ENCODE measurements at regions not wholly inside any gene's neighbourhood (a gene's known extent, or its start where the extent isn't known, plus 50 kb on each side); places are given as distances from the start of the nearest gene placed in this dataset.

DNA sequence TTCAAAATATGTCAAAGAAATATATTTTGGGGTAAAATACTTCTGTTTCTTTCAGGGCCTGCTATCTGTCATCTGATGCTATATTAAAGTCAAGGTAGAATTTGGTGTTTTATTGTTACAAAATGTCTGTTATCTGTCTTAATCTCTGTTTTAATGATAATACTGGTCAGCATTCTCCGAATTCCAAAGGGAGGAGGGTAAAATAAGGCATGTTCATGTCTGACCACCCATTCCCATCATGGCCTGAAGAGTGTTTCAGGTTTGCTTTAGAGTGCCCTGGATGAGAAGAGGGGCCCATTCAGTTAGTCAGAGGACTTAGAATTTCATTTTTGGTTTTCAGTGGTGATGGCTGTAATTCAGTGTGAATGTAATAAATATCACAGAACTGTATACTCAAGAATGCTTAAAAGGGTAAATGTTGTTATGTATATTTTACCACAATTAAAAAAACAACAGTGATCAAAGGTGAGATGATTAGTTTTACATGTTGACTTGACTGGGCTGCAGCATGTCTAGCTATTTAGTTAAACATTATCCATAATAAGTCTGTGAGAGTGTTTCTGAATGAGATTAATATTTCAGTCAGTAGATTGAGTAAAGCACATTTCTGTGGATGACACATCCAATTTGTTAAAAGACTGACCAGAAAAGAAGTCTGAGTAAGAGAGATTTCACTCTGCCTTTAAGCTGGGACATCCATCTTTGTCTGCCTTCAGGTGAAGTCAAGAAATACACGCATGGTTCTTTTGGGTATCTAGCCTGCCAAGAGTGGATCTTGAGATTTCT lies 467.9 kb upstream of the SYT4 start:
- WGBS, 2 donors, result 93 to 95% methylated on average over 2 of the region's 2 CpGs

DNA sequence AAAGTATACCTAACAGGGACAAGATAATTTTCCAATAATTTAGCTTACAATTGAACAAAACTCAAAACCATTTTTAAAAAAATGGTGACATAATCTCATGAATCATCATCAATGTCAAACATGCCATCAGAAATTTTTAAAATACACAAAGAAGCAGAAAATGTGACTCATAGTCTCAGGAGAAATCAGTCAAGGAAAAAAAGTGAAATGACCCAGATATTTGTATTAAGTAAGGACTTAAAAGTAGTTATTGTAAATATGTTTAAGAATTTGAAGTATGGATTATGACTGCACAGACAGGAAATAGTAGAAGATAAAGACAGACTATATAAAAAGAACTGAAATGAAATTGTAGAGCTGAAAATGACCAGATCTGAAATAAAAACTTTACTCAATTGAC lies 473.9 kb upstream of the SYT4 start:
- no peak for DNase-seq
- intact Hi-C loops (cut with DNase I; ENCODE audit: low total_unique reads), result no loop called here
- Histone ChIP-seq H3K4me1 (no peaks in the 10 kb centered on the region), H3K27me3 (no peaks in the 10 kb centered on the region), H3K27ac (no peak overlapping the region), H3K9me3 (no peaks in the 10 kb centered on the region), H3K36me3 (ENCODE audit: low read depth, missing control alignments) (no peaks in the 10 kb centered on the region), H3K4me3 (no peak overlapping the region)
- TF ChIP-seq POLR2A (IDR thresholded peaks at IDR 0.05), result no peak
- TF ChIP-seq, protein P1, sequence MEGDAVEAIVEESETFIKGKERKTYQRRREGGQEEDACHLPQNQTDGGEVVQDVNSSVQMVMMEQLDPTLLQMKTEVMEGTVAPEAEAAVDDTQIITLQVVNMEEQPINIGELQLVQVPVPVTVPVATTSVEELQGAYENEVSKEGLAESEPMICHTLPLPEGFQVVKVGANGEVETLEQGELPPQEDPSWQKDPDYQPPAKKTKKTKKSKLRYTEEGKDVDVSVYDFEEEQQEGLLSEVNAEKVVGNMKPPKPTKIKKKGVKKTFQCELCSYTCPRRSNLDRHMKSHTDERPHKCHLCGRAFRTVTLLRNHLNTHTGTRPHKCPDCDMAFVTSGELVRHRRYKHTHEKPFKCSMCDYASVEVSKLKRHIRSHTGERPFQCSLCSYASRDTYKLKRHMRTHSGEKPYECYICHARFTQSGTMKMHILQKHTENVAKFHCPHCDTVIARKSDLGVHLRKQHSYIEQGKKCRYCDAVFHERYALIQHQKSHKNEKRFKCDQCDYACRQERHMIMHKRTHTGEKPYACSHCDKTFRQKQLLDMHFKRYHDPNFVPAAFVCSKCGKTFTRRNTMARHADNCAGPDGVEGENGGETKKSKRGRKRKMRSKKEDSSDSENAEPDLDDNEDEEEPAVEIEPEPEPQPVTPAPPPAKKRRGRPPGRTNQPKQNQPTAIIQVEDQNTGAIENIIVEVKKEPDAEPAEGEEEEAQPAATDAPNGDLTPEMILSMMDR (IDR thresholded peaks at IDR 0.05), result no peak

More for the DNA sequence above, 467.9 kb upstream of the SYT4 start:
- Histone ChIP-seq H3K4me1 (no peaks in the 10 kb centered on the region), H3K36me3 (ENCODE audit: low read depth, missing control alignments) (no peaks in the 10 kb centered on the region), H3K4me3 (no peak overlapping the region), H3K27me3 (no peaks in the 10 kb centered on the region), H3K9me3 (no peaks in the 10 kb centered on the region), H3K27ac (no peak overlapping the region)
- intact Hi-C loops (cut with DNase I; ENCODE audit: low total_unique reads), result no loop called here
- DNase-seq, result no peak
- no peak for TF ChIP-seq POLR2A (IDR thresholded peaks at IDR 0.05)
- TF ChIP-seq, protein P1 (IDR thresholded peaks at IDR 0.05), result no peak

DNA sequence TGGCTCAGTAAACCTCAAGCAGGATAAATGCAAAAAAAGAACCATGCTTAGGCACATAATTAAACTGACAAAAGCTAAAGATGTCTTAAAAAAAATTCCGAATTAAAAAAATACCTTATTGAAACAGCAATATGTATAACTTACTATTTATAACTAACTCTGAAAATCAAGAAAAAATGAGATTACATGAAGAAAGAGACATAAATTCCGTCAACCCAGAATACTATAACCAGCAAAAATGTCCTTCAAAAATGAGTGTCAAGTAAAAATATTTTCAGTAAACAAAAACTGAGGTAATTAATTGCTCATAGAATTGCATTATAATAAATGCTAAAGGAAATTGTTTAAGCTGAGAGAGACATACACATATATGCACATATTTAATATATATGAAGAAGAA lies 474.5 kb upstream of the SYT4 start:
- H3K27ac ChIP-seq, result no peak overlapping the region
- no peaks in the 10 kb centered on the region for H3K27me3 ChIP-seq
- no peaks in the 10 kb centered on the region for H3K9me3 ChIP-seq
- intact Hi-C loops (cut with DNase I; ENCODE audit: low total_unique reads), result no loop called here
- no peak overlapping the region for H3K4me3 ChIP-seq
- no peaks in the 10 kb centered on the region for H3K36me3 ChIP-seq (ENCODE audit: low read depth, missing control alignments)
- no peak for DNase-seq
- 69 to 77% methylated on average over 2 of the region's 2 CpGs for WGBS, 2 donors
- TF ChIP-seq, protein P1 (IDR thresholded peaks at IDR 0.05), result no peak
- TF ChIP-seq POLR2A (IDR thresholded peaks at IDR 0.05), result no peak
- no peaks in the 10 kb centered on the region for H3K4me1 ChIP-seq

DNA sequence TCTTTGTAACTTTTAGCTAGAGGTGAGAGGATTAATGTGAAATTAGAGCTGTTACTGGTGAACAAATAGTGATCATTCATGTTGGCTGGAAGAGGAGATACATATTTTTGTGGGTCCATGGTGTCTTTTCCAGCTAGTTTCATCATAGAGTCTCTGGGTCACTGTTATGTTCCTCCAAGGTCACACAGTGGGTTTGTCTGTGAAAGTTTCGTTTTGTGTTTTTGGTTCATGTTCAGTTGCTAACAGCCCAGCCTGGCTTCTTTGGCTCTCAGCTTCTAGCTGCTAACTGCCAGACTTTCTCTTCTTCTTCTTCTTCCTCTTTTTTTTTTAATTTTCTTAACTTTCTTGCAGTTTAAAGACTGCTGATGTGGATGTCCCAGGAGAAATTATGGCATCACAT lies 480.0 kb upstream of the SYT4 start:
- intact Hi-C loops (cut with DNase I; ENCODE audit: low total_unique reads), result no loop called here
- TF ChIP-seq, protein P1 (IDR thresholded peaks at IDR 0.05), result no peak
- no peak for TF ChIP-seq POLR2A (IDR thresholded peaks at IDR 0.05)
- H3K4me1 ChIP-seq, result no peaks in the 10 kb centered on the region
- no peak overlapping the region for H3K4me3 ChIP-seq
- no peaks in the 10 kb centered on the region for H3K36me3 ChIP-seq (ENCODE audit: low read depth, missing control alignments)
- WGBS, 2 donors, result 39 to 41% methylated on average over 1 of the region's 1 CpG
- peak overlapping the region in 1 of 2 donors; percentile 54 for H3K27ac ChIP-seq
- DNase-seq, result no peak
- no peaks in the 10 kb centered on the region for H3K9me3 ChIP-seq
- H3K27me3 ChIP-seq, result no peaks in the 10 kb centered on the region

DNA sequence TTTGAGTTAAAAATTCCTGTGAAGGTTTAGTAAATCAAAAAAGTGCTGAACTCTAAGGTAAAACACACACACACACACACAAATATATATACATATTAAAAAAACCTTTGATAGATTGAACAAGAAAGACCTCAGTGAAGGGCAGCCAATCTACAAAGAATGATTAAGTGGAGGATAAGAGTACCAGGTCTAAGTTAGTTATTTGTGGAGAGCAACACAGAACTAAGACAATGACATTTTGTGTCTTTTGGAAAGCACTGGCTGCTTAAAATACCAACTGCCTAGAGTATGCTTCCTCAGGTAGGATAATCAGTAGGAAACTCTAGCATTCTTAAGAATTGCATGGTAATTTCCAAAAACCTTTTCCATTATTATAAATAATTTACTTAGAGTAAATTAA lies 481.4 kb upstream of the SYT4 start:
- H3K4me3 ChIP-seq, result no peak overlapping the region
- intact Hi-C loops (cut with DNase I; ENCODE audit: low total_unique reads), result no loop called here
- no peak for TF ChIP-seq POLR2A (IDR thresholded peaks at IDR 0.05)
- TF ChIP-seq, protein P1 (IDR thresholded peaks at IDR 0.05), result no peak
- no peaks in the 10 kb centered on the region for H3K4me1 ChIP-seq
- DNase-seq, result no peak
- H3K9me3 ChIP-seq, result no peaks in the 10 kb centered on the region
- H3K27ac ChIP-seq, result no peak overlapping the region
- H3K27me3 ChIP-seq, result no peaks in the 10 kb centered on the region
- no peaks in the 10 kb centered on the region for H3K36me3 ChIP-seq (ENCODE audit: low read depth, missing control alignments)
